ENCODE measurements at regions not wholly inside any gene's neighbourhood (a gene's known extent, or its start where the extent isn't known, plus 50 kb on each side); places are given as distances from the start of the nearest gene placed in this dataset.
"Not testable (repeated sequence)": the region's sequence is repeated elsewhere in the genome, so short reads cannot be mapped to it uniquely, and the experiment has no call there.

- DNase-seq, result no peak
Measured at GRCh38 chr12:72168851-72169250, 103.3 kb upstream of the TRHDE start.

GRCh38 chr12:72173974-72174373 lies 98.2 kb upstream of the TRHDE start:
- no peak for DNase-seq

- DNase-seq, result no peak
Measured at GRCh38 chr12:72178244-72178643, 93.9 kb upstream of the TRHDE start.

- DNase-seq, result no peak
Measured at GRCh38 chr12:72178871-72179270, 93.3 kb upstream of the TRHDE start.

- DNase-seq, result no peak
Measured at GRCh38 chr12:72179841-72180240, 92.3 kb upstream of the TRHDE start.

GRCh38 chr12:72184971-72185533 lies 87.1 kb upstream of the TRHDE start:
- not testable (repeated sequence) for DNase-seq

GRCh38 chr12:72189266-72189665 lies 82.9 kb upstream of the TRHDE start:
- no peak for DNase-seq

GRCh38 chr12:72191761-72192160 lies 80.4 kb upstream of the TRHDE start:
- no peak for DNase-seq

GRCh38 chr12:72197790-72198189 lies 74.4 kb upstream of the TRHDE start:
- no peak for DNase-seq

GRCh38 chr12:72201457-72201856 lies 70.7 kb upstream of the TRHDE start:
- DNase-seq, result no peak

- DNase-seq, result no peak
Measured at GRCh38 chr12:72203764-72204335, 68.3 kb upstream of the TRHDE start.

GRCh38 chr12:72207079-72207478 lies 65.1 kb upstream of the TRHDE start:
- DNase-seq, result no peak

- DNase-seq, result no peak
Measured at GRCh38 chr12:72207486-72208409, 64.4 kb upstream of the TRHDE start.

GRCh38 chr12:72209086-72209485 lies 63.1 kb upstream of the TRHDE start:
- no peak for DNase-seq

GRCh38 chr12:72214163-72214562 lies 58.0 kb upstream of the TRHDE start:
- DNase-seq, result no peak

GRCh38 chr12:72215287-72215686 lies 56.9 kb upstream of the TRHDE start:
- DNase-seq, result not testable (repeated sequence)

- DNase-seq, result no peak
Measured at GRCh38 chr12:72219937-72220336, 52.2 kb upstream of the TRHDE start.

Data from NCI-H1105 (cell line).